ENCODE measurements at regions not wholly inside any gene's neighbourhood (a gene's known extent, or its start where the extent isn't known, plus 50 kb on each side); places are given as distances from the start of the nearest gene placed in this dataset.

DNA sequence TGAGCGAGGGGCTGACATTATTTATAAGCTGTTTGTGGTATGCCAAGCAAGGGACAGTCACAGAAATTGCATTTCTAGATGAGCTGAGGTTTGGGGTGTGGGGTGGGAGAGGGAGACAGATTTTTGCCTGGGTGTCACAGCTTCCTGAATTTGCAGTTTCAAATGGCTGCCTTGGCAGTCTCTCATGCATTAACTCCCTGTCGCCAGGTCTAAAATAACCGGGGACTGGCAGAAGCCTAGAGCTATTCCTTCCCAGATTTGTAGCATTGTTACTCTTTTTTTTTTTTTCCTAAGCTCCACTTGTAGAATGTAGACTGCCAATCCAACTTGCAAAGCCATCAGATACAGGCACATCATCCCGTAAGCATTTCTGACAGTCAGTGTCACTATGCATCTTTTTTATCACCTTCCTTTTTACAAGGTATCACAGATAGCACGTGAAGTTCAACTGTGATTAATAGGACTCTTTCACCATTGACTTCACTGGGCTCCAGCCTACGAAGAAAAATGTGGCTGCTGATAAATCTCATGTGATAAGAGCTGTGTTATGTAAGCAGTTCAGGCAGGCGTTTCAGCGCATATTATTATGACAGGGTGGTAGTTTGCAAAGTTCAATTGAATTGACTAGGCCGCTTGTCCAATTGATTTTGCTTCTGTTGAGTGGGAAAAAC, 130.7 kb upstream of the CELF2 start:
- Histone ChIP-seq H3K36me3 (ENCODE audit: control insufficient read depth in 2 of 3, insufficient read depth in 3 of 3, low read length in 3 of 3) (no peaks in the 10 kb centered on the region), H3K27ac (ENCODE audit: low read depth in 2 of 2, low read length in 2 of 2) (no peak overlapping the region), H3K9me3 (ENCODE audit: control insufficient read depth in 2 of 3, insufficient read depth in 1 of 3, low read length in 3 of 3) (peaks cover 0 to 7% (median 0%) of the 10 kb centered on the region in 3 donors), H3K9ac (ENCODE audit: low read length in 3 of 3) (no peak overlapping the region), H3K4me3 (ENCODE audit: low read length in 3 of 3) (no peak overlapping the region), H3K4me1 (ENCODE audit: control insufficient read depth in 2 of 3, insufficient read depth in 2 of 3, low read depth in 1 of 3, low read length in 3 of 3) (no peaks in the 10 kb centered on the region), H3K27me3 (ENCODE audit: control insufficient read depth, insufficient read depth, low read length) (no peaks in the 10 kb centered on the region)
- no peak for FAIRE-seq
- TF ChIP-seq, protein P1, sequence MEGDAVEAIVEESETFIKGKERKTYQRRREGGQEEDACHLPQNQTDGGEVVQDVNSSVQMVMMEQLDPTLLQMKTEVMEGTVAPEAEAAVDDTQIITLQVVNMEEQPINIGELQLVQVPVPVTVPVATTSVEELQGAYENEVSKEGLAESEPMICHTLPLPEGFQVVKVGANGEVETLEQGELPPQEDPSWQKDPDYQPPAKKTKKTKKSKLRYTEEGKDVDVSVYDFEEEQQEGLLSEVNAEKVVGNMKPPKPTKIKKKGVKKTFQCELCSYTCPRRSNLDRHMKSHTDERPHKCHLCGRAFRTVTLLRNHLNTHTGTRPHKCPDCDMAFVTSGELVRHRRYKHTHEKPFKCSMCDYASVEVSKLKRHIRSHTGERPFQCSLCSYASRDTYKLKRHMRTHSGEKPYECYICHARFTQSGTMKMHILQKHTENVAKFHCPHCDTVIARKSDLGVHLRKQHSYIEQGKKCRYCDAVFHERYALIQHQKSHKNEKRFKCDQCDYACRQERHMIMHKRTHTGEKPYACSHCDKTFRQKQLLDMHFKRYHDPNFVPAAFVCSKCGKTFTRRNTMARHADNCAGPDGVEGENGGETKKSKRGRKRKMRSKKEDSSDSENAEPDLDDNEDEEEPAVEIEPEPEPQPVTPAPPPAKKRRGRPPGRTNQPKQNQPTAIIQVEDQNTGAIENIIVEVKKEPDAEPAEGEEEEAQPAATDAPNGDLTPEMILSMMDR (IDR thresholded peaks at IDR 0.05; ENCODE audit: borderline replicate concordance, extremely low read depth, insufficient read depth) = no peak
- intact Hi-C loops (cut with DNase I) = no loop called here
- peak in 2 of 5 donors; percentile 40 to 44 for DNase-seq

DNA sequence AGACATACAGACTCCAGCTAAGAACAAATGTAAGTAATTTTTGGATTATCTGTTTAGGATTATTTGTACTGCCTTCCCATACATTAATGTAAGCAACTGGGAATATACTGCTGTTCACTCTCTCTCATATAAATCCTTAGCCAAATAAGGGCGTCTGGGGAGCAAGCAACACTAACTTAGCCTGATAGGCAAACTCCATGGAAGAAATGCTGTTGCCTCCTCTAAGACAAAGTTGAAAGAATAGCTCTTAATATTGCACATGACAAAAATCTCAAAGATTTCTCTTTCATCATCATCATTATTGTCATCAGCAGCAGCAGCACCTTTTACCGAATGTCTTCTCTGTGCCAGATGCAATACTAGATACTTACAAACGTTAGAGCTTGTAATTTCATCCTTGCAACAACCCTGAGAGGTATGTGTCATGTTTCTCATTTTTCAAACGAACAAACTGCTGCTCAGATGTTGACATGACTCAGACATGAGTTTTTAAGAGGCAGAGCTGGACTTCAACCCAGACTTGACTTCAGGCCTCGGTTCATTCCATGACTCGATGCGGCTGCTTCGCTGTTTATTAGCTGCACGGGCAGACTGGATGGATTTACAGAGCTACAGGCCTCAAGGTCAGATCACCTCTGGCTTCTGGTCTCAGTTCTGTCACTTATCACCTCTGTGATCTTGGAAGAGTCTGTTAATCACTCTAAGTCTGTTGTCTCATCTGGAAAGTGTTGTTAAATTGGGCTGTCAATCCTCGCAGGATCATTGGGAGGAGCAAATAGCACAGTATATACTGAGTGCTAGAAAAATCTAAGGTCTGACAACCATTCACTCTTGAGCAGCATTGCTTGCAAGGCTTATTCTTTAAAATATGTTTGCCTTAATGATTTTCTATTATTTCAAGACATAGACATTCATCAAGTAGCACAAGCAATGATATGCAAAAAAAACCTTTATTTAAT, 126.3 kb upstream of the CELF2 start:
- intact Hi-C loops (cut with DNase I) = no loop called here
- no peaks in the 10 kb centered on the region for H3K27me3 ChIP-seq (ENCODE audit: control insufficient read depth, insufficient read depth, low read length)
- no peaks in the 10 kb centered on the region for H3K36me3 ChIP-seq (ENCODE audit: control insufficient read depth in 2 of 3, insufficient read depth in 3 of 3, low read length in 3 of 3)
- H3K9me3 ChIP-seq (ENCODE audit: control insufficient read depth in 2 of 3, insufficient read depth in 1 of 3, low read length in 3 of 3) = no peaks in the 10 kb centered on the region
- no peak overlapping the region for H3K4me3 ChIP-seq (ENCODE audit: low read length in 3 of 3)
- FAIRE-seq (no peak), DNase-seq (peak in 3 of 5 donors; percentile 66 to 72 (median 66))
- TF ChIP-seq, protein P1 (IDR thresholded peaks at IDR 0.05; ENCODE audit: borderline replicate concordance, extremely low read depth, insufficient read depth) = no peak
- no peaks in the 10 kb centered on the region for H3K4me1 ChIP-seq (ENCODE audit: control insufficient read depth in 2 of 3, insufficient read depth in 2 of 3, low read depth in 1 of 3, low read length in 3 of 3)
- H3K9ac ChIP-seq (ENCODE audit: low read length in 3 of 3) = no peak overlapping the region
- H3K27ac ChIP-seq (ENCODE audit: low read depth in 2 of 2, low read length in 2 of 2) = no peak overlapping the region

DNA sequence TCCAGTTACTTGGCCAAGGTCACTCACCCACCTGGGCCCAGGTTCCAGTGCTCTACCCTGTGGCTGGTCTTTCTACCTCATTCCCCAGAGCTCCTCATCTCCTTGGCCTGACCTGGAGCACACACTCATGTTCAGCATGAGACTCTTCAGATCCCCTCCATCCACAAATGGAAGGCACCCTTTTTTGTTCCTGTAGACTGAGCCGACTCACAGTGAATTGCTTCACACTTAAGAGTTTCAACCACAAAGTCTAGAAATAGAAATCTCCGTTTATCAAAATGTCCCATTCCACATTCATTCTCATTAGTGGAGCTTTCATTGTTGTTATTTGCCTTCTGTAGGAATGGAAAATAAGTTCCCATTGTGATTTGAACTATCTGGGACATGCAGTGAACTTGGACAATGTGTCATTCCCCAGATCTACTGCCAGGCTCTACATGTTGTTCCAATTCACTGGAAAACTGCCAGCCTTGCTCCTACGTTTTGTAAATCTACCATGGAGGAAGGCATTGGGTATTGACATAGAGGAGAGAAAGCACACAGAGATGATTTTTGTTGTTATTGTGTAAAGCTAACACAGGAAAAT, 125.3 kb upstream of the CELF2 start:
- Histone ChIP-seq H3K36me3 (ENCODE audit: control insufficient read depth in 2 of 3, insufficient read depth in 3 of 3, low read length in 3 of 3) (no peaks in the 10 kb centered on the region), H3K4me1 (ENCODE audit: control insufficient read depth in 2 of 3, insufficient read depth in 2 of 3, low read depth in 1 of 3, low read length in 3 of 3) (no peaks in the 10 kb centered on the region), H3K9ac (ENCODE audit: low read length in 3 of 3) (no peak overlapping the region), H3K27me3 (ENCODE audit: control insufficient read depth, insufficient read depth, low read length) (no peaks in the 10 kb centered on the region), H3K27ac (ENCODE audit: low read depth in 2 of 2, low read length in 2 of 2) (no peak overlapping the region), H3K9me3 (ENCODE audit: control insufficient read depth in 2 of 3, insufficient read depth in 1 of 3, low read length in 3 of 3) (no peaks in the 10 kb centered on the region), H3K4me3 (ENCODE audit: low read length in 3 of 3) (no peak overlapping the region)
- intact Hi-C loops (cut with DNase I) = no loop called here
- TF ChIP-seq, protein P1 (IDR thresholded peaks at IDR 0.05; ENCODE audit: borderline replicate concordance, extremely low read depth, insufficient read depth) = no peak
- DNase-seq (no peak), FAIRE-seq (no peak)

Data from kidney (tissue), 13 donors.